Neutrophil (primary cell): ENCODE measurements at regions not wholly inside any gene's neighbourhood (a gene's known extent, or its start where the extent isn't known, plus 50 kb on each side); places are given as distances from the start of the nearest gene placed in this dataset.

Source experiments
- H3K27ac ChIP-seq: fragments of 200-600 bp; sonication (generic); 2 replicates; pipeline ENCODE4 v1.5.1; 2016; ENCODE audit warnings: mild to moderate bottlenecking, moderate library complexity
- H3K27me3 ChIP-seq: fragments of 200-600 bp; sonication (generic); 2 replicates; pipeline ENCODE4 v1.6.0; 2016; ENCODE audit warnings: mild to moderate bottlenecking
- H3K36me3 ChIP-seq: fragments of 200-600 bp; sonication (generic); 2 replicates; pipeline ENCODE4 v1.5.1; 2017
- H3K4me1 ChIP-seq, 2 experiments: fragments of 200-600 bp in 1 of 2; sonication (generic) in 1 of 2; 1 replicate in 1 of 2; 2 replicates in 1 of 2; pipeline versions ENCODE4 v1.5.1 to v1.6.1; 2013 to 2016; ENCODE audit warnings: low read depth in 1 of 2, low read length in 1 of 2, mild to moderate bottlenecking in 1 of 2, moderate library complexity in 1 of 2; ENCODE audit not compliant: control insufficient read depth in 1 of 2, insufficient read depth in 1 of 2
- H3K4me3 ChIP-seq, 2 experiments: fragments of 200-600 bp in 1 of 2; sonication (generic) in 1 of 2; 1 replicate in 1 of 2; 2 replicates in 1 of 2; pipeline ENCODE4 v1.5.1; 2013 to 2016; ENCODE audit warnings: low read depth in 1 of 2, low read length in 1 of 2, mild to moderate bottlenecking in 1 of 2, moderate library complexity in 1 of 2
- H3K9me3 ChIP-seq: fragments of 200-600 bp; sonication (generic); 2 replicates; pipeline ENCODE4 v1.5.1; 2016
- CTCF ChIP-seq: fragments of 200-600 bp; sonication (generic); IDR thresholded peaks from 2 replicates; pipeline ENCODE4 v1.5.1; 2016; ENCODE audit warnings: antibody characterized with exemption

GRCh38 chr17:73887739-73888138, 243.5 kb upstream of the SDK2 start:
- no peak overlapping the region for H3K27ac ChIP-seq
- H3K4me3 ChIP-seq, result no peak overlapping the region
- no peaks in the 10 kb centered on the region for H3K9me3 ChIP-seq
- H3K4me1 ChIP-seq, result no peaks in the 10 kb centered on the region
- peaks cover 8% of the 10 kb centered on the region for H3K27me3 ChIP-seq
- TF ChIP-seq CTCF, result no peak
- no peaks in the 10 kb centered on the region for H3K36me3 ChIP-seq

- Histone ChIP-seq H3K36me3 (no peaks in the 10 kb centered on the region), H3K9me3 (no peaks in the 10 kb centered on the region), H3K4me1 (no peaks in the 10 kb centered on the region), H3K4me3 (no peak overlapping the region), H3K27me3 (peaks cover 18% of the 10 kb centered on the region), H3K27ac (no peak overlapping the region)
- no peak for TF ChIP-seq CTCF
These were observed 244.6 kb upstream of the SDK2 start for GRCh38 chr17:73888862-73889261.

- no peak for TF ChIP-seq CTCF
- no peaks in the 10 kb centered on the region for H3K36me3 ChIP-seq
- H3K27ac ChIP-seq, result no peak overlapping the region
- no peaks in the 10 kb centered on the region for H3K4me1 ChIP-seq
- H3K9me3 ChIP-seq, result no peaks in the 10 kb centered on the region
- no peak overlapping the region for H3K4me3 ChIP-seq
- H3K27me3 ChIP-seq, result peaks cover 24% of the 10 kb centered on the region
These were observed 245.2 kb upstream of the SDK2 start for GRCh38 chr17:73889439-73889838.

GRCh38 chr17:73890831-73891405, 246.7 kb upstream of the SDK2 start:
- no peak overlapping the region for H3K27ac ChIP-seq

GRCh38 chr17:73895157-73895556, 250.9 kb upstream of the SDK2 start:
- Histone ChIP-seq H3K27me3 (peaks cover 77% of the 10 kb centered on the region), H3K4me3 (no peak overlapping the region), H3K36me3 (no peaks in the 10 kb centered on the region), H3K4me1 (no peaks in the 10 kb centered on the region), H3K9me3 (no peaks in the 10 kb centered on the region), H3K27ac (no peak overlapping the region)
- TF ChIP-seq CTCF, result no peak

More at GRCh38 chr17:73890831-73891405, 246.7 kb upstream of the SDK2 start:
- Histone ChIP-seq H3K4me3 (no peak overlapping the region), H3K4me1 (no peaks in the 10 kb centered on the region), H3K27me3 (peaks cover 38% of the 10 kb centered on the region), H3K36me3 (no peaks in the 10 kb centered on the region), H3K9me3 (no peaks in the 10 kb centered on the region)
- TF ChIP-seq CTCF, result no peak

- Histone ChIP-seq H3K27me3 (peaks cover 95% of the 10 kb centered on the region), H3K9me3 (no peaks in the 10 kb centered on the region), H3K36me3 (no peaks in the 10 kb centered on the region), H3K4me1 (peaks cover 4 to 6% of the 10 kb centered on the region in 2 experiments), H3K4me3 (no peak overlapping the region), H3K27ac (no peak overlapping the region)
- no peak for TF ChIP-seq CTCF
These were observed 252.7 kb upstream of the SDK2 start for GRCh38 chr17:73896966-73897365.
